ELR (cell line): ENCODE measurements at regions not wholly inside any gene's neighbourhood (a gene's known extent, or its start where the extent isn't known, plus 50 kb on each side); places are given as distances from the start of the nearest gene placed in this dataset.

Source experiments
- DNase-seq: peaks from one replicate; pipeline ENCODE4 v3.0.0-alpha.2; 2015; ENCODE audit warnings: low read depth

DNA sequence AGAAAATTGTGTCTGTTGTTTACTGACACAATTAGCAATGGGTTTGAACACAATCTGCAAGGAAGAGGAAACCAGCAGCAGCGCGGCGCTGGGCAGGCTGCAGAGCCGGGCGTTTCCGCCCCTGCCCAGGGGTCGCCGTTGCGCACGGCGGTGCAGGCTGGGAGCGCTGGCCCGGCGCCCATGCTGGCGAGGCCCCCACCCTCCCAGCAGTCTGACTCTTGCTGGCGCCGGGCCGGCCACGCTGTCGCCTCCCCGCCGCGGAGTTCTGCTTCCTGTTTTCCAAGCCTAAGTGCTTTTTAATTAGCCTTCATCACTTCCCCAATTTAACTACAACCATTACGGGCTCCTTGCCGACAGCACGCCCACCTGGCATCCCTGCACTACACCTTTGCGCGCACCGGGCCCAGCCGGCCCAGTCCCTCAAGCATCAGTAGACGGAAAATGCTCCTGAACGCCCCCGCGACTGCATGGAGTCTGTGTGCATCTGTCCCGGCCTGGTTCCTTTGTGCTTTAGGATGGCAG, 212.1 kb downstream of the GXYLT1 start:
- DNase-seq: no peak

DNA sequence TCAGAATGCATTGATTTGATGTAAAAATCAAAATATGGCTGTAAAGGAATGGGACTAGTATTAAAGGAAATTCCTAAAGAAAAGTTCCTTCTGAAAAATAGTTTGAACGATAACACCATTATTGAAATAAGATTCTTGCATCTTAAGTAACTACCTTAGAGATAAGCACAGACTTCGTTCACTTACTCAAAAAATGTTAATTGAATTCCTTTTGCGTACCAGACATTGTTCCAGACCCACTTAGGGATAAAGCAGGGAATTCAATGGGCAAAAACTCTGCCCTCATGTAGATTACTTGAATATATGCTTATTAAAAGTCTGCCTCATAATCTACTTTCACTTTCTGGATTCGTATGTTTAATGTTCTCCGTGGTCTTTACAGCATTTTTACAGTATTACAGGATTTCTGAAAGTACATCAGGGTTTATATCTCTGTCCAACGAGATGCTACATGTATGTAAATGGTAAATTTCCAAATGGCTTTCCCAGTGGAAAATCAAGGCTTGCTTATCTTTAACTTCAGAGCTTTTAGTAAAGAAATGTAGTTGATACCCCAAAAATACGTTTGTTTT, 213.7 kb downstream of the GXYLT1 start:
- no peak for DNase-seq

GRCh38 chr12:41924111-41924510, 220.6 kb downstream of the GXYLT1 start:
- DNase-seq: no peak

DNA sequence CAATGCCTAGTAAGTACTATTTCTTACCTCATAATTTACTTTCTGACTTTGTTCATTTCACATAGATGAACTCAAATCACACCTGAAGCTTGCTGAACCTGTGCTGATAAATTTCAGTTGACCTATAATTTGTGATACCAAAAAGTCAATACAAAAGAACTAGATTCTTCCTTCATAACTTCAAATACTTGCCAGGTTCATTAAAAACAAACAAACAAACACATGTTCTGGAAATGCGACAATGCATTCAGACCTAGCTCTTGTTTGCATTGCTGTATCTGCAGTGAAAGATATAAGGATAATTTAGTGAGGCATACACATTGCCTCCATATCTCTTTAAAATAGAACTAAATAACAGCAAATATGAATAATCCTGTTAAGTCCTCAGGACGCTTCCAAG, 221.3 kb downstream of the GXYLT1 start:
- no peak for DNase-seq

DNA sequence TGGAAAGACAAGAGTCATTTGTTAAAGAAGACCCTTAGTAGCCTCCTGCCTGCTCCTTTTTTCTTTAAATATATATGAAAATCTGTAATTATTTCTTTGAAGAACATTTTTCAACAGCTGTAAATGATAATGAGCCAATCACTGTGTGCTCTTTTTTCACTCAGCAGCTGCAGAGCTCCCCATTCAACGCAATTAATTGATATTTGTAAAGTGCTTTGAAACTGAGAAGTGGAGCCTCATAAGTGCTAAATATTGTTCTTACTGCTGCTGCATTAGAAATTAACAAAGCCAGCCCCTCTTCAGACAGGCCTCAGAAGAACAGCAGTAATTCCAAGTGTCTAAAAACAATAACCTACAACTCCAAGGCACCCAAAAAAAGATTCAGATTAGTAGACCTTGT, 224.3 kb downstream of the GXYLT1 start:
- DNase-seq: no peak

- DNase-seq: no peak
Measured at GRCh38 chr12:41919526-41920261, 225.0 kb downstream of the GXYLT1 start.

GRCh38 chr12:41919048-41919447, 225.6 kb downstream of the GXYLT1 start:
- no peak for DNase-seq

DNA sequence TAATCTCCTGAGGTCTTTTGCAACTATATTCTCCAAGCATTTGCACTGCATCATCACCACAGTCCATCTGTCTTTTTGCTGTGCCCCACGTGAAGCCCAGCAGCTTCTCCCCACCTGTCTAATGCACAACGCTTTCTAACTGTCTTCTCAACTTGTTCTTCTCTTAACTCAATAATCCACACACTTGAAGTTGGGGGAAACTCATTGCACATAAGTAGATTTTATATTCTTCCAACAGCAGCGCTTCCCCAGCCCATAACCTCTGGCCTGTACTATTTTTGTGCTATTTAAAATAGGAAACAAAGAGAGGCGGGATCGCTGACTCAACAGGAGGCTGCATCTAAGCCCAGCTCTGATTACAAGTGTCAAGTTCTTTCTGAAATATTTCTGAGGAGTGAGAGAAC, 226.7 kb downstream of the GXYLT1 start:
- DNase-seq: no peak

- no peak for DNase-seq
Measured at GRCh38 chr12:41917181-41917580, 227.5 kb downstream of the GXYLT1 start.

DNA sequence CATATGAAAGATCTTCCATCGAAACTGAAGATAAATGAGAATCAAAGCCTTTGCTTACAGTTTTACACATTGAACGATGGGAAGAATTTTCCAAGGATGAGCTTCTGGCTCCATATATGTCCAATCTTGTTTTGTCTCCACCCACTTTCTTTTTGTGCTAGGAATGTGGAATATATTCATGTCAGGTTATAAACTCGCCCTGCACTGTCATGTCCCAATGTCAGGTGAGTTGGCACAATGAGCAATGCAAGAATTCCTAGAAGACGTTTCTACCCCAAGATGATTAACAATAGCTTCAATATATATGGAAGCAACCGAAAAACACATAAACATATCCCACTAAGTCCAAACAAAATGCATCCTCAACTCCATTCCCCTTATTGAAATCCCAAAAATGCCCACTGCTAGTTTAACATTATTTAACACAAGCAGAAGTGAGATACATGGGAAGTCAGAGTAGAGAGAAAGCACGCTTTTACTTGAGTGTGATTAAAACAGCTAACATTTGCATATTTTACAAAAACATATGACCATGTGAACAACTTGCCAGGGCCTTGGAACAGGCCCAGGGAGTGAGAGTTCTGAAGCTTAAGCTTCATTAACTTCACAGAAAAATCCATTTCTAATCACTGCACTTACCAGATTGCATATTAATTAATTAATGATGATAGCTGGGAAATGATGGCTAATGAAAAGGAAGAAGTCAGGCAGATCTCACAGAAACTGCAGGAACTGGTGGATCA, 233.9 kb downstream of the GXYLT1 start:
- DNase-seq: no peak

DNA sequence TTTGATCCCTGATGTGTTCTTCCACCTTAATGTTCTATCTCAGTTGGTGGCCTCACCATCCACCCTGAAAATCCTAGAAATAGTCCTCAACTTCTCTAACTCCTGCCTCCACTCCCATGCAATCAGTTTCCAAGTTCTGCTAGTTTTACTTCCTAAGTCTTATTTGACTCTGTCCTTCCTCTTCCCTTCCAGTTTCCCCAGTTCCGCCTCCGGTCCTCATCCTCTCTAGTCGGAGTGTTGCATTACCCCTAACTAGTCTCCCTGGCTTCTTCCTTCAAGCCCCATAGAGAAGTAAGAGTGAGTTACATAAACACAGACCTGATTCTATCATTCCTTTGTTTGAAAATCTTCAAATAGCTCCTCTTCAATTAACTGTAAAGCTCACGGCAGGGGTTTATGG, 236.5 kb downstream of the GXYLT1 start:
- no peak for DNase-seq

DNA sequence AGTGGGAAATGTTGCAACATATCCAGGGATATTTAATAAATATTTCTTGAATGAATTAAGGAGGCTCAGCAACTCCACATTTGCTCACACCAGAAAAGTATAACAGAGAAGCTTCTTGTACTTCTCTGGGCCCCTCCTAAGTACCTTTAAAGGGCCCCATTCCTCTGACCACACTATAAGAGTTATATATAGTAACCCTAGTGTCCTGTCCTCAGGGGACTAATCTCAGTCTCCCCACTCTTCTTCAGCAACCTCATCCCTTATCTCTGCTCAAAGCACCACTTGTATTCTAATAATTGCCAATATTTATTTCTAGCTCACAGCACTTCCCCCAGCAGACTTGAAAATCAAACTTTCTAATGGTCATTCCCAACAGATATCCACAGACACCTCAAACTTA, 237.1 kb downstream of the GXYLT1 start:
- no peak for DNase-seq

- DNase-seq: no peak
Measured at GRCh38 chr12:41907021-41907420, 237.7 kb downstream of the GXYLT1 start.

GRCh38 chr12:41905759-41906297, 238.8 kb downstream of the GXYLT1 start:
- no peak for DNase-seq

DNA sequence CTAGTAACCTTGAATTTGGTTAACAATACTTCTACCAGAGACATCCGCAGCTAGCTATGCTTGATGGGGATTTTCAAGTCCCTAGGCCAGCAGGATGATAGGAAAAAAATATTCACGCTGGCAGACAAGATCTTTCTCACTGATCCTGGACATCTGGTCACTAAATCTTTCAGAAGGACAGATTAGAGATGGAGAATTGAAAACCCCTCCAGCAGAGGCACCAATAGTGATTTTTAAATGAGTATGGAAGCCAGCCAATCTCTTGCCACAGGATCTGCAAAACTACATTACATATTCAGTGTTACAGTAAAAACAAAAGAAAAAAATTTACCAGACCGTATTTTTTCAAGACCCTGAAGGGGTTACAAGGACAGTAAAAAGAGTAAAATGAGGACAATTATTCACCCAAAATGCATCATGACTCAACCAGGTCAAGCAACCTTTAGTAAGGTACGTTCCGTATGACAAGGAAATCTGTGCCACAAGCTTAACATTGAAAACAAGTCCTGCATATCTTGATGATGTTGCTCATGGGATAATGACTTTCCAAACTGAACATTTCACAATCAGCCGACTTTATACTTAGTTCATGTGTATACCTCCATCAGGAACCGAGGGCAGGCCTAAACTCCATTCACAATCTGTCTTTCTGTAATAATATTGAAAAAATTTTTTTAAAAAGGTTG, 239.5 kb downstream of the GXYLT1 start:
- no peak for DNase-seq

- no peak for DNase-seq
Measured at GRCh38 chr12:41904041-41904440, 240.6 kb downstream of the GXYLT1 start.

- DNase-seq: no peak
Measured at GRCh38 chr12:41903014-41903708, 241.5 kb downstream of the GXYLT1 start.

GRCh38 chr12:41899577-41899976, 245.1 kb downstream of the GXYLT1 start:
- no peak for DNase-seq

DNA sequence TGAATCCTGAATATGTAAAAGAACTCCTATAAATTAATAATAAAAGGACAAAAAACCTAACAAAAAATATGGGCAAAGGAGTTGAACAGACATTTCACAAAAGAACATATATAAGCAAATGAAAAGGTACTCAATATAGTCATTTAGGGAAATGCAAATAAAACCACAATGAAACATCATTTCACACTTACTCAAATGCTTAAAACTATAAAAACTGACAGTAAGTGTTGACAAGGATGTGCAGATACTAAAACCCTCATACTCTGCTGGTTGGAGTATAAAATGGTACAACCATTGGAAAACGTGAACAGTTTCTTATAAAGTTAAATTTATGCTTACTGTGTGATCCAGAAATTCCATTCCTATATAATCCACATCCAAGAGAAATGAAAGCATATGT, 247.1 kb downstream of the GXYLT1 start:
- DNase-seq: no peak

GRCh38 chr12:41893491-41893890, 251.2 kb downstream of the GXYLT1 start:
- DNase-seq: no peak

DNA sequence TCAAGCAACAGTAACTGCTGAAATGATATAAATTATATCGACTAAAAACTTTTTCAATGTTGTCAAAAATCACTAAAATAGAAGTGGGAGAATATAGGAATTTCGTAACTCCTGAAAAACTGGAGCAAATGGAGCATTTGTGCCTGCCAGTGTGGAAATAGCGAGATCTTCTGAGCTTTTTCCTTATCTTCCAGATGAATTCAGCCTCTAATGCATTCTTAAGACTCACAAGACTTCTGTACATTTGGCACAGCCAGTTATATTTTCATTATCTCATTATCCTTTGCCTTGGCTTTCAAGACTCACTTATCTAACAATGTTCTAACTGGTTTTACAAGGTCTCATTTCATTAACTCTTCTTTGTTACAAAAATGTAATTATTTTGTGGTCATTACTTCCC, 252.4 kb downstream of the GXYLT1 start:
- no peak for DNase-seq

GRCh38 chr12:41891226-41891625, 253.4 kb downstream of the GXYLT1 start:
- no peak for DNase-seq
